ENCODE measurements at regions not wholly inside any gene's neighbourhood (a gene's known extent, or its start where the extent isn't known, plus 50 kb on each side); places are given as distances from the start of the nearest gene placed in this dataset.

GRCh38 chr12:88310666-88311065 is 168.6 kb downstream of the TMTC3 start:
- DNase-seq (ENCODE audit: low spot score) = no peak

DNA sequence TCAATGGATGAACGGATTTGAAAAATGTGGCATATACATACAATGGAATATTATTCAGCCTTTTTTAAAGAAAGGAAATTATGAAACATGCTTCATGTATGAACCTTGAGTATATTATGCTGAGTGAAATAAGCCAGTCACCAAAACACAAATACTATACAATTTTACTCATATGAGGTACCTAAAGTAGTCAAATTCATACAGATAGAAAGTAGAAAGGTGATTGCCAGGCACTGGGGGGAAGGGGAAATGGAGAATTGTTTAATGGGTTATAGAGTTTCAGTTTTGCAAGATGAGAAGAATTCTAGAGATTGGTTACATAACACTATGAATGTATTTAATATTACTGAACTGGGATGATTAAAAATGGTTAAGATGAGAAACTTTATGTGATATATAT is 171.4 kb downstream of the TMTC3 start:
- DNase-seq (ENCODE audit: low spot score) = no peak

DNA sequence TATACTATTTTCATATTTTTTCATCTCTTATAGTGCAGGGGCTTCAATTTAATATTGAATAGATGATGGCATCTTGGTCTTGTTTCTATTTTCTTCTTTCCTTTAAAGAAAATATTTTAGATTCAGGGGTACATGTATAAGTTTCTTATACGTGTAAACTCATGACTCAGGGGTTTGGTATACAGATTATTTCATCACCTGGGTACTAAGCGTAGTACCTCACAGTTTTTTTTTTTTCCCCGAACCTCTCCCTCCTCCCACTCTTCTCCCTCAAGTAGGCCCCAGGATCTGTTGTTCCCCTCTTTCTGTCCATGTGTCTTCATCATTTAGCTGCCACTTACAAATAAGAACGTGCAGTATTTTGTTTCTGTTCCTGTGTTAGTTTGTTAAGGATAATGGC is 172.6 kb downstream of the TMTC3 start:
- DNase-seq (ENCODE audit: low spot score) = no peak

- DNase-seq (ENCODE audit: low spot score) = no peak
These were observed 176.6 kb downstream of the TMTC3 start for GRCh38 chr12:88318726-88319125.

- DNase-seq (ENCODE audit: low spot score) = peak; percentile 62
These were observed 183.1 kb downstream of the TMTC3 start for GRCh38 chr12:88325076-88325815.

DNA sequence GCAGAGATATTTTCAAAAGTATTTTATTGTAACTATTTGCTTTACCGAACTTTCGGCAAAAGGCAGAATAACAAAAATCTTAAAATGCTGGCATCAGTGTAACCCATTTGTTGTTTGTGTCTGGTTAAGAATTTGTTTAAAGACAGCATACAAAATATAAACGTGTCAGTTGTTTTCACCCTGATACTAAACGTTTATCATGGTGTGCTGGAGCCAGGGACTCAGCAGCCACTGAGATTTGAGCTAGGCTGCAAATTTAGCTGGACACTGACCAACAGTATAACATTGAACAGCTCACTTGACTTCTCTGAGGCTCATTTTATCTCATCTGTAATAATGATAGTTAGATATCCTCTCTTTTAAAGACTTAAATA is 183.7 kb downstream of the TMTC3 start:
- peak; percentile 30 for DNase-seq (ENCODE audit: low spot score)

GRCh38 chr12:88327276-88327675 is 185.2 kb downstream of the TMTC3 start:
- DNase-seq (ENCODE audit: low spot score) = no peak

- no peak for DNase-seq (ENCODE audit: low spot score)
These were observed 186.0 kb downstream of the TMTC3 start for GRCh38 chr12:88328090-88328489.

DNA sequence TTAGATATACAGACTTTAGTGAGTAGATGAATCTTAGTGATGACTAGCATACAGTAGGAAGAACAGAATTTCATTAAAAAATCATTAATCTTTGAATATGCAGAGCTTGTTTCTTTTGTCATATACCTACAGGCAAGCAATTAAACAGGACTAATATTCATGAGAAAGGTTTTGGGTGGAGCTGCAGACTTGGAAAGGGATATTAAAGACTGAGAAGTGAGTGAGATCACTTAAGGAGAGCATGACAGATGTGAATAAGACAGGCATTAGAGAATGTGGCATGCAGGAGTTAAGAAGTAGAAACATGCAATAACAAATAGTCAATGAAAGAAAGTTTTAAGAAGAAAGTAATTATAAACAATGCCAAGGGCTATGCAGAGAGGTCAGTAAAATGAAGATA is 187.7 kb downstream of the TMTC3 start:
- no peak for DNase-seq (ENCODE audit: low spot score)

- peak; percentile 18 for DNase-seq (ENCODE audit: low spot score)
These were observed 192.2 kb downstream of the TMTC3 start for GRCh38 chr12:88334271-88334670.

GRCh38 chr12:88336076-88336739 is 194.1 kb downstream of the TMTC3 start:
- no peak for DNase-seq (ENCODE audit: low spot score)

DNA sequence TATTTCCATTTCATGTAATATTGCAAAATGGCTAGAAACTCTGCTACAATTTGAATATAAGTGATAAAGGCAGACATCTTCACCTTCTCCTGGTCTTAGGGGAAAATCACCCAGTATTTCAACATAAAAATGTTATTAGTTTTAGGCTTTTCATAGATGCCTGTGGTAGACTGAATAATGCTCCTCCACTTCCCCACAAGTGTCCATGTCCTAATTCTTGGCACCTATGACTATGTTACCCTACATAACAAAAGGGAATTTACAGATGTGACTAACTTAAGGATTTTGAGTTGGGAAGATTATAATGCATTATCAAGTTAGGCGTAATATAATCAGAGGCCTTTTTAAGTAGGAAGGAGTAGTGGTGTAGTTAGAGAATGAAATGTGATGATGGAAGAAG is 196.4 kb downstream of the TMTC3 start:
- DNase-seq (ENCODE audit: low spot score) = no peak

- no peak for DNase-seq (ENCODE audit: low spot score)
These were observed 197.3 kb downstream of the TMTC3 start for GRCh38 chr12:88339254-88339949.

DNA sequence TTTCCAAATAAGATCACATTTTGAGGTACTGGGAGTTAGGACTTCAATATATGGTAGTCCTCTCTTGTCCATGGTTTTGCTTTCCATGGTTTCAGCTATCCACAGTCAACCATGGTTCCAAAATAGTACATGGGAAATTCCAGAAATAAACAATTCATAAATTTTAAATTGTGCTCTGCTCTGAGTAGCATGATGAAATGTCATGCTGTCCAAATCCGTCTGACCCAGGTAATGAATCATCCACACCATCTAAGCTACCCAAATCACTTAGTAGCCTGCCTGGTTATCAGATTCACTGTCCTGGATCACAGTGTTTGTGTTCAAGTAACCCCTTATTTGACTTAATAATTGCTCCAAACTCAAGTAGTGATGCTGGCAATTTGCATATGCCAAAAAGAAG is 197.9 kb downstream of the TMTC3 start:
- DNase-seq (ENCODE audit: low spot score) = no peak

- DNase-seq (ENCODE audit: low spot score) = no peak
These were observed 200.2 kb downstream of the TMTC3 start for GRCh38 chr12:88342251-88342806.

- no peak for DNase-seq (ENCODE audit: low spot score)
These were observed 209.0 kb downstream of the TMTC3 start for GRCh38 chr12:88351146-88351545.

DNA sequence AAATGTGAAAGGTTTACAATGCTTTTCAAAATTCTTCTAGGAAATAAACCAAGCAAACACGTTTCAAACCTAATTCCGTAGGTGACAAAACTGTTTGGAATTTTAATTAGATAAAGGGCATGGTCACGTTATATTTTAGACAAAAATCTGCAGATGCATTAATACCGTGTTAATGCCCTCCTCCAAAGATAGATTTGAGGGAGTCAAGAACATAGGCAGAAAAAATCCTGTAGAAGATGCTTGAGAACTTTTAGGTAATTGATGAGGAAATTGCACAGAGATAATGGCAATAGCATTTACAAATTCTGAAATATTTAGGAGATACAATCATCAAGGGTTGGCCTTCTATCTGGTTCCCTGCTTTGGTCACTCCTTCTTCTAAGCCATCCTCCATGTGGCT is 212.6 kb downstream of the TMTC3 start:
- DNase-seq (ENCODE audit: low spot score) = no peak

GRCh38 chr12:88360343-88360742 is 218.2 kb downstream of the TMTC3 start:
- no peak for DNase-seq (ENCODE audit: low spot score)

DNA sequence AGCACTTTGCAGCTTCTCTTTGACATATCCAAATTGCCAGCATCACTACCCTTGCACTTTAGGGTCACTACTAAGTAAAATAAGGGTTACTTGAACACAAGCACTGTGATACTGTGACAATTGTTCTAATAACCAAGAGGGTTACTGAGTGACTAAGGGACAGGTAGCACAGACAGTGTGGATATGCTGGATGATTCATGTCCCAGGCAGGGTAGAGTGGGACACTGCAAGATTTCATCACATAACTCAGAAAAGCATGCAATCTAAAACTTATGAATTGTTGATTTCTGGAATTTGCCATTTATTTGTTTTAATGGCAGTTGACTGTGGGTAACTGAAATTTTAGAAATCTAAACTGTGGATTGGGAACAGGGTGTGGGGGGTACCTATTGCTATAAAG is 218.8 kb downstream of the KITLG start:
- peak; percentile 10 for DNase-seq (ENCODE audit: low spot score)

- DNase-seq (ENCODE audit: low spot score) = no peak
These were observed 217.8 kb downstream of the KITLG start for GRCh38 chr12:88362439-88362838.

DNA sequence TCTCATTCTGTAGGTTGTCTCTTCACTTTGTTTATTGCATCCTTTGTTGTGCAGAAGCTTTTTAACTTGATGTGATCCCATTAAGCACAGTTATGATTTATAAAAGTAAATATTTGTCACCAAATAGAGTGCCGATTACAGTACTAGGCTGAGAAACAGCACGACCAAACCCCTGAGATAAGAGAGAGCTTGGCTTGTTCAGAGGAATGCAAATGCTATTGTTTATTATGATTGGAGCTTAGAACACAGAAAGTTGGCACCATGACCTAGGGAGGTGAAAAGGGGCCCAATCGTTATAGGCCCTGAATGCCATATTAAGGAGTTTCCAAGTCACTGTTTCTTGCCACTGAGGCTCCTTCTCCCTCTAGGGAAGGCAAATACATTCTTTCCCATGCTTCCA is 214.9 kb downstream of the KITLG start:
- no peak for DNase-seq (ENCODE audit: low spot score)

DNA sequence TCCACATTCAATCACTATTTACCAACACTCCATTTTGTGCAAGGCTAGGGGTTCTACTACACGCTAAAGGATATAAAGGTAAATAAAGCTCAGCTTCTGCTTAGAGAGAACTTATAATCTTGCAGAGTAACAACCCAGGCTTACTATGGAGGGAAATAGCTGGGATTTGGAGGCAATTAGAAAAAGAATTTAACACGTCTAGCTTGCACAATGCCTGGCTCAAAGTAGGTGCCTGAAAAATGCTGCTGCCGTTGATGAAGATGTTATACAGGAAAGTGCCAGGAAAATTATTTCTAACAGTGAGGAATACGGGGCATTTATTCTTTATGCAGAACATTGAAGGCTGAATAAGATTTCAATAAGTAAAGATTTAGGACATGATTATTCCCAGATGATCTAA is 214.2 kb downstream of the KITLG start:
- DNase-seq (ENCODE audit: low spot score) = no peak

- DNase-seq (ENCODE audit: low spot score) = no peak
These were observed 213.0 kb downstream of the KITLG start for GRCh38 chr12:88367231-88367630.

Measured in AG08396 (cell line).